GM12872 (cell line): ENCODE measurements at regions not wholly inside any gene's neighbourhood (a gene's known extent, or its start where the extent isn't known, plus 50 kb on each side); places are given as distances from the start of the nearest gene placed in this dataset.

Experiments
- CTCF ChIP-seq: IDR thresholded peaks from 3 replicates; pipeline ENCODE4 v1.5.1; 2011; ENCODE audit warnings: low read depth, mild to moderate bottlenecking, low read length, moderate library complexity; ENCODE audit not compliant: insufficient read depth

DNA sequence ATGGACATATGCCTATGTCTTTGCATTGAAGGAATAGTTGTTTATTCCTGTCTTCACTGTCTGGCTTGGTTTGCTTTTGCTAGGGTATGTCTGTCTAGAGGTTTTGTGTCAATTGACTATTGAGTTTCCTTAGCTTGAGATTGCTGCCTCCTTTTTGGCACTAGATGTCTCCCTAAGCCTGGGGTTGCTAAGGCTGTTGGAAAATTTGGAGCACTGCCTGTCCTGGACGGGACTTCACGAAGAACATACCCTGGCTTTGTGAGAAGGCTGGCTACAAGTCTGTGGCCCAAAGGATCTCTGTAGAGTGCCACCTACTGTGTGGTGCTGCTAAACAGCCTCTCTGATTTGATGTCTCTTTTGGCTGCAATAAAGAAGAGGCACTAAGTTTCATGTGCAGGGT is 183.8 kb upstream of the NUDT10 start:
- no peak for TF ChIP-seq CTCF

DNA sequence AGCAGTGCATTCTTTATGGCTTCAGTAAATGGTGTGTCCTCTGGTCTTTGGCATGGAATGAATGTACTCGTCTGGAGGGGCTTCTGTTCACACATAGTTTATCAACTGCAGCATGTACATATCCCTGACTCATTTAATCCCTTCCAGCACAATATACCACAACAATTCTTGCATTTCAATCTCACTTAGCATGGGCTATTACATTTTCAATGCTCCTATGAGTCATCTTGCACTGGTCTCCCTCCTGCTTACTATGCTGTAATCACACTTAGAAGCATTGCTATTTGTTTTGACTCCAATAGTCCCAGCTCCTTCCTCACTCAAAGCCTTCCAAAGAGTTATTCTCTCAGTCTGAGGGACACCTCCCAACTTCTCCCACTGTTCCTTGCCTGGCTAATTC is 180.9 kb upstream of the NUDT10 start:
- no peak for TF ChIP-seq CTCF

DNA sequence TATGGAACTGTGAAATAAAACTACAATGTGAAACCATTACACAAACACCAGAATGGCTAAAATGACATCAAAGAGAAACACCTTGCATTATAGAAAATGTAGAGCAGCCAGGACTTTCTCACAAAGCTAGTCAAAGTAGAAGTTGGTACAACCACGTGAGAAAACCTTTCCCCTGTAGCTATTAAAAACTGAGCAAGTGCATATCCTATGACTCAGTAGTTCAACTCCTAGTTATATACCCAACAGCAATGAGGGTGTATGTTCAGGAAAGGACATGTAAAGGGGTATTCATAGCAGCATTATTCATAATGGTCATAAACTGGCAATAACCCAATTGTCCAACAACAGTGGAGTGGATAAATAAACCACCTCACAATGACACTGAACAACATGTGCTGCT is 177.5 kb upstream of the NUDT10 start:
- no peak for TF ChIP-seq CTCF

DNA sequence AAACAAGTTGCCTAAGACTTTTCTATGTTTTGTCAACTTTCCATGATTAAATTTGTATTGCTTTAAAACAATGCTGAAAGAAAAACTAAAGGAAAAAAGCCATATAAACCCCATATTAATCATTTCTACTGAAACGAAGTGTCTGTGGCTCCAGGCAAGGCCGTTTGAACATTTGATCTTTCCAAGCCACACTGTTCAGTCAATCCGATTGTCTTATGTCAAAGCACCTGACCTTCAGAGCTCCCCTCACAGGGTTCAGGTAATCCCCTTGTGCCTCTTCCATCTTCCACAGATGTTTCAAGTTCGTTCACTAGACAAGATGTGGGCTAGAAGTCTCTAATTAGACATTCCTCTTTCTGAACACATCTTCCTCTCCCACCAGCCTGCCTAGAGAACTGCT is 177.1 kb upstream of the NUDT10 start:
- no peak for TF ChIP-seq CTCF

DNA sequence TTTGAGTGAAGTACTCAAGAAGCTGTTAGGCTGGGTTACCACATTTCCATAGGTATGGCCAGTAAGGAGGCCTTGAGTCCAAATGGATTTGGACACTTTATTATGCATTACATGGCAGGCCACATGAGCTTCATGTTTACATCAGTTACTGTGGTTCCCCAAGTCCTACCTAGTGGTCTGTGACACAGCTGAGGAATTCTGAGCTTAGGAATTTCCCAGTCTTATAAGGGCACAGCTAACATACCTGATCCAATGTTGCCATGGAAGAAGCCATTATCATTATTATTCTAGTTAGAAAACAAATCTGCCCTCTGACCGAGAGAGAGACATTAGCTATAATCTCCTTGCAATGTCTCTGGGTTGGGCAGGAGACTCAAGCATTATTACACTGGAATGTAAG is 174.4 kb upstream of the NUDT10 start:
- TF ChIP-seq CTCF = no peak

- no peak for TF ChIP-seq CTCF
Observed at GRCh38 chrX:51163730-51164129, 168.9 kb upstream of the NUDT10 start.

DNA sequence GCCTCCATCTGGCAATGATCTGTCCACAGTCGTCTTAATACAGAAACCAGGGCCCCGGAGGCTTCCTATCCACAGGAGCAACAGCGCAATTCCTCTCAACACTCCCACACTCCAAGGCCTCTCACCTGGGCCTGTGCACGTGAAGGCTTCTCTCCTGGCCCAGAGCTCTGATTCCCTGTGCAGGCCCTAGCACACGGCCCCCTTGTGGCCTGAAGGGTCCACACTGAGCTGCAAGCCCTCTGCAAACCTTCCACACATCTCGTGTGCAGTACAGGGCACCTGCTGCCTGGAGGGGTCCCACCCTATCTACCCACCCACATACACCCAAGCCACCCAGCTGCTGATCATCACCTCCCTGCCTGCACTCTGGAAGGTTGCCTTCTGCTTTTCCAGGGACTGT is 150.1 kb upstream of the NUDT10 start:
- no peak for TF ChIP-seq CTCF

DNA sequence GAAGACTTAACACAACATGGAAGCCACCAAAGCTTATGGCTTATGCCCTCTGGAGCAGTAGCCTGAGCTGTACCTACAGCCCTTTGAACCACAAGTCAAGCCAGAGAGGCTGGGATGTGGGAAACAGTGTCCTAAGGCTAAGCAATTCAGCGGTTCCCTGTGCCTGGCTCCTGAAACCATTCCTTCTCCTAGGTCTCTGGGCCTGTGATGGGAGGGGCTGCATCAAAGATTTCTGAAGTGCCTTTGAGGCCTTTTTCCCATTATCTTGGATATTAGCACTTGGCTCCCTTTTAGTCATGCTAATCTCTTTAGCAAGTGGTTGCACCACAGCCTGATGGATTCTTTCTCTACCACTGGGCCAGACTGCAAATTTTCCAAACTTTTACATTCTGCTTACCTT is 140.5 kb upstream of the NUDT10 start:
- TF ChIP-seq CTCF = no peak
